Testis (tissue), 2 donors: ENCODE measurements at regions not wholly inside any gene's neighbourhood (a gene's known extent, or its start where the extent isn't known, plus 50 kb on each side); places are given as distances from the start of the nearest gene placed in this dataset.
"Not testable (repeated sequence)": the region's sequence is repeated elsewhere in the genome, so short reads cannot be mapped to it uniquely, and the experiment has no call there.

Experiments
- DNase-seq: peaks from one replicate; pipeline ENCODE4 v3.0.0-alpha.2; 2019
- H3K27ac ChIP-seq, 2 donors: fragments of 200-600 bp; sonication (generic); one replicate each; pipeline ENCODE4 v1.5.1; 2019
- H3K27me3 ChIP-seq: fragments of 200-600 bp; sonication (generic); one replicate; pipeline ENCODE4 v1.5.1; 2019
- H3K36me3 ChIP-seq: fragments of 200-600 bp; sonication (generic); one replicate; pipeline ENCODE4 v1.5.1; 2017; ENCODE audit warnings: low read depth; ENCODE audit errors: missing control alignments
- H3K4me1 ChIP-seq: fragments of 200-600 bp; sonication (generic); one replicate; pipeline ENCODE4 v1.5.1; 2019
- H3K4me3 ChIP-seq, 2 donors: fragments of 200-600 bp; sonication (generic); one replicate each; pipeline ENCODE4 v1.5.1; 2017 to 2019
- H3K9me3 ChIP-seq: fragments of 200-600 bp; sonication (generic); one replicate; pipeline ENCODE4 v1.5.1; 2017
- POLR2A ChIP-seq: fragments of 450-650 bp; IDR thresholded peaks from one replicate; pipeline ENCODE4 v1.6.1; 2017; ENCODE audit warnings: antibody characterized with exemption, mild to moderate bottlenecking, moderate library complexity
- WGBS, 2 donors: methylation state at CpG; one replicate each; pipeline ENCODE4 v1.1.5; 2018; 5-methylcytosine and 5-hydroxymethylcytosine counted together
- intact Hi-C: fragments of 100-400 bp; cut with DNase I; formaldehyde crosslinking; loops from one replicate; pipeline ENCODE4 v1.15.1; 2023; ENCODE audit warnings: low total_unique reads
- TF ChIP-seq, protein P1 (sequence below), 3 experiments: fragments of 450-650 bp in 2 of 3; fragments of 200-600 bp in 1 of 3; sonication (generic) in 1 of 3; IDR thresholded peaks; one replicate each; pipeline ENCODE4 v1.5.1; 2016 to 2019; ENCODE audit warnings: antibody characterized with exemption in 3 of 3, mild to moderate bottlenecking in 2 of 3, moderate library complexity in 1 of 3

DNA sequence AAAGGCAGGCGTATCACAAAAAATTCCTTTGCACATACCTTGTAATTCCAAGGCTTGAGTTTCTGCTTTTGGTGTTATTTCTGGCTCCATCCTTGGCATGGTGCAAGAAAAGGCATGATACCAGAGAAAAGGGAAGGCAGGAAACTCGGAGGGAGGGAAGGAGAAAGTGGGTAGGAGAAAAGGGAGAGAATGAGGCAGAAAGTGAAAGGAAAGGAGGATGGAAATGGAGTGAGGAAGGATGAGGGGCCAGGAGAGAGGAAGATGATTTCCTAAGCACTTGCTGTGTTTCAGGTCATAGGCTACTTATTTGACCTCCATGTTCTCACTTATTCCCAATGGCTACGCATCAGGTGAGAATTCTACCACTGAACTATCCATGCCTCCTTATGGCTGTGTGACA, 110.8 kb upstream of the JCAD start:
- 85 to 92% methylated on average over 3 of the region's 3 CpGs for WGBS, 2 donors
- Histone ChIP-seq H3K36me3 (no peaks in the 10 kb centered on the region), H3K27me3 (no peaks in the 10 kb centered on the region), H3K4me1 (peaks cover 3% of the 10 kb centered on the region), H3K9me3 (no peaks in the 10 kb centered on the region), H3K27ac (no peak overlapping the region), H3K4me3 (no peak overlapping the region)
- no peak for DNase-seq
- intact Hi-C loops: no loop called here
- no peak for TF ChIP-seq POLR2A
- TF ChIP-seq, protein P1, sequence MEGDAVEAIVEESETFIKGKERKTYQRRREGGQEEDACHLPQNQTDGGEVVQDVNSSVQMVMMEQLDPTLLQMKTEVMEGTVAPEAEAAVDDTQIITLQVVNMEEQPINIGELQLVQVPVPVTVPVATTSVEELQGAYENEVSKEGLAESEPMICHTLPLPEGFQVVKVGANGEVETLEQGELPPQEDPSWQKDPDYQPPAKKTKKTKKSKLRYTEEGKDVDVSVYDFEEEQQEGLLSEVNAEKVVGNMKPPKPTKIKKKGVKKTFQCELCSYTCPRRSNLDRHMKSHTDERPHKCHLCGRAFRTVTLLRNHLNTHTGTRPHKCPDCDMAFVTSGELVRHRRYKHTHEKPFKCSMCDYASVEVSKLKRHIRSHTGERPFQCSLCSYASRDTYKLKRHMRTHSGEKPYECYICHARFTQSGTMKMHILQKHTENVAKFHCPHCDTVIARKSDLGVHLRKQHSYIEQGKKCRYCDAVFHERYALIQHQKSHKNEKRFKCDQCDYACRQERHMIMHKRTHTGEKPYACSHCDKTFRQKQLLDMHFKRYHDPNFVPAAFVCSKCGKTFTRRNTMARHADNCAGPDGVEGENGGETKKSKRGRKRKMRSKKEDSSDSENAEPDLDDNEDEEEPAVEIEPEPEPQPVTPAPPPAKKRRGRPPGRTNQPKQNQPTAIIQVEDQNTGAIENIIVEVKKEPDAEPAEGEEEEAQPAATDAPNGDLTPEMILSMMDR (IDR thresholded peaks at IDR 0.05): no peak

DNA sequence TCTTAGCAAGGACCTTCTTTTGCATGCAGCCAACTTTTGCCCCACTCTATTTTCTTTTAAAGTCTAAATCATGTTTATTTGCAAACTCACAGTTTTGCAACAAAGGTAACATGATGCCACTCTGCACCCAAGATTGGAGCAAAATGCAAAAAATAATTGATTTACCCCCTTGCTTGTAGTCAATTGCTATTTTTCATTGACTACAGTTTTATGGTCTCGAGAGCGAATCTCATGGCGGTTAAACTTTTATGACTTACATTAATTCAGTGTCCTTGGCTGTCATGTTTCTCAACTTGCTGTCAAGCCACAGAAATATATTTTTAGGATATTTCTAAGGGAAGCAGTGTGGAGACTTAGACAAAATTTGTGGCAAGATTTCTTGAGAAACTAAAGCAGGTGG, 110.0 kb upstream of the JCAD start:
- intact Hi-C loops: no loop called here
- whole genome bisulfite sequencing, 2 donors: 89 to 93% methylated on average over 3 of the region's 3 CpGs
- Histone ChIP-seq H3K4me1 (peaks cover 3% of the 10 kb centered on the region), H3K27me3 (no peaks in the 10 kb centered on the region), H3K36me3 (no peaks in the 10 kb centered on the region), H3K27ac (no peak overlapping the region), H3K9me3 (no peaks in the 10 kb centered on the region), H3K4me3 (no peak overlapping the region)
- no peak for DNase-seq
- TF ChIP-seq, protein P1 (IDR thresholded peaks at IDR 0.05): no peak
- TF ChIP-seq POLR2A: no peak

DNA sequence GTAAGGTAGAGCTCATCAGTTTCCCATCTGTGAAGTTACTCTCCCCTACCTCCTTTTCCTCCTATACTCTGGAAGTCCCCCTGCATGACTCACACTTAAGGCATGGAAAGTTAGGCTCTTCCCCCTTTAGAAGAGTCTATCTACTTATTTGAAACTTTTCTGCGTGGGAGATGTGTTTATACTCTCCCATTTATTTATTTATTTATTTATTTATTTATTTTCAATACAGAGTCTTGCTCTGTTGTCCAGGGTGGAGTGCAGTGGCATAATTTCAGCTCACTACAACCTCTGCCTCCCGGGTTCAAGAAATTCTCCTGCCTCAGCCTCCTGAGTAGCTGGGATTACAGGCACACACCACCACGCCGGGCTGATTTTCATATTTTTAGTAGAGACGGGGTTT, 107.5 kb upstream of the JCAD start:
- Histone ChIP-seq H3K4me1 (peaks cover 3% of the 10 kb centered on the region), H3K27ac (no peak overlapping the region), H3K36me3 (no peaks in the 10 kb centered on the region), H3K9me3 (no peaks in the 10 kb centered on the region), H3K4me3 (no peak overlapping the region), H3K27me3 (no peaks in the 10 kb centered on the region)
- DNase-seq: no peak
- no peak for TF ChIP-seq POLR2A
- TF ChIP-seq, protein P1 (IDR thresholded peaks at IDR 0.05): no peak
- 74 to 96% methylated on average over 5 of the region's 5 CpGs for WGBS, 2 donors
- intact Hi-C loops: no loop called here

DNA sequence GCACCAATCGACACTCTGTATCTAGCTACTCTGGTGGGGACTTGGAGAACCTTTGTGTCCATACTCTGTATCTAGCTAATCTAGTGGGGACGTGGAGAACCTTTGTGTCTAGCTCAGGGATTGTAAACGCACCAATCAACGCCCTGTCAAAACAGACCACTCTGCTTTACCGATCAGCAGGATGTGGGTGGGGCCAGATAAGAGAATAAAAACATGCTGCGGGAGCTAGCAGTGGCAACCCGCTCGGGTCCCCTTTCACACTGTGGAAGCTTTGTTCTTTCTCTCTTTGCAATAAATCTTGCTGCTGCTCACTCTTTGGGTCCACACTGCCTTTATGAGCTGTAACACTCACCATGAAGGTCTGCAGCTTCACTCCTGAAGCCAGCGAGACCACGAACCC, 104.0 kb upstream of the JCAD start:
- H3K4me3 ChIP-seq: peak overlapping the region; percentile 19 to 34
- intact Hi-C loops, H3K4me1 ChIP-seq, H3K36me3 ChIP-seq, DNase-seq, H3K9me3 ChIP-seq, H3K27ac ChIP-seq, H3K27me3 ChIP-seq: not testable (repeated sequence)
- WGBS, 2 donors: 48 to 54% methylated on average over 10 of the region's 10 CpGs

DNA sequence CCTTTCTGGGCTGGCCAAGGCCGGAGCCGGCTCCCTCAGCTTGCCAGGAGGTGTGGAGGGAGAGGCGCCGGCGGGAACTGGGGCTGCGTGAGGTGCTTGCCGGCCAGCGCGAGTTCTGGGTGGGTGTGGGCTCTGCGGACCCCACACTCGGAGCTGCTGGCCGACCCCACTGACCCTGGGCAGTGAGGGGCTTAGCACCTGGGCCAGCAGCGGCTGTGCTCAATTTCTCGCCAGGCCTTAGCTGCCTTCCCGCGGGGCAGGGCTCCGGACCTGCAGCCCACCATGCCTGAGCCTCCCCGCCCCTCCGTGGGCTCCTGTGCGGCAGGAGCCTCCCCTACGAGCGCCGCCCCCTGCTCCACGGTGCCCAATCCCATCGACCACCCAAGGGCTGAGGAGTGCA, 103.4 kb upstream of the JCAD start:
- peak overlapping the region; percentile 19 to 34 for H3K4me3 ChIP-seq
- H3K27ac ChIP-seq, H3K4me1 ChIP-seq, intact Hi-C loops, DNase-seq, H3K36me3 ChIP-seq, H3K27me3 ChIP-seq, H3K9me3 ChIP-seq: not testable (repeated sequence)
- 74% methylated on average over 20 of the region's 25 CpGs; no CpG with 5 or more reads in 1 of the 2 donors for WGBS, 2 donors

DNA sequence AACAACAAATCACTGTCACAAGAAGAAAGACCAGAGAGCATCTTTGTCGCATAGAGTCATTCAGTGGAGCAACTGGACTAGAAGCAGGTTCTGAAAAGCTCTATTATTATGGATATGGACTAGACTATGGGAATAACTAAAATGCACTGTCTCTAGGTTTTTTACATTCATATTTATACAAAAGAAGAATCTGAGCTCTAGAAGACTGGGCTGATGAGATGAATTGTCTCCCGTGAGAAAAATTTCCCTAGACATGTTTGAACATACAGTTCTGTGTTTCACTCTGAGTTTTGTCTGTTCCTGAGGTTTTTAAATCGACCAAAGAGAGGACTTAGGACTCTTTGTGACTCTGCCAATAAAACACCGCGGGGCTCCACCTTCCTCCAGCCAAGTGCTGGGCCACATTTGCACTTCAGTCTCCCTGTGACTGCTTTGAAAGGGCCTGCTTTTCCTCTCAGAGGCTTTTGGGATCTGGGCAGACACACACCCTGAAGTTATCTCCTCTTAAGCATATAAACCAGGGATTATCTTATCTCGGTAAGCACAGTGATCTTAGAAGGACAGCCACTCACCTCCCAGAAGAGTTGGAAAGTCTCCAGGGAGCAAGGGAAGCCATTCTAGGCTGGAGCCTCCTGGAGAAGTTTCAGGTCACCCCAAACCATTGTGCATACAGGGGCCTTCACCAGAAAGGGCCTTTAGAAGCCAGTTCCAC, 101.0 kb upstream of the JCAD start:
- Histone ChIP-seq H3K27ac (peak overlapping the region; percentile 21 to 32), H3K9me3 (no peaks in the 10 kb centered on the region), H3K27me3 (no peaks in the 10 kb centered on the region), H3K4me1 (peaks cover 8% of the 10 kb centered on the region), H3K36me3 (no peaks in the 10 kb centered on the region), H3K4me3 (no peak overlapping the region)
- no peak for DNase-seq
- WGBS, 2 donors: 26 to 36% methylated on average over 6 of the region's 6 CpGs
- TF ChIP-seq, protein P1 (IDR thresholded peaks at IDR 0.05): no peak
- TF ChIP-seq POLR2A: no peak
- intact Hi-C loops: no loop called here

DNA sequence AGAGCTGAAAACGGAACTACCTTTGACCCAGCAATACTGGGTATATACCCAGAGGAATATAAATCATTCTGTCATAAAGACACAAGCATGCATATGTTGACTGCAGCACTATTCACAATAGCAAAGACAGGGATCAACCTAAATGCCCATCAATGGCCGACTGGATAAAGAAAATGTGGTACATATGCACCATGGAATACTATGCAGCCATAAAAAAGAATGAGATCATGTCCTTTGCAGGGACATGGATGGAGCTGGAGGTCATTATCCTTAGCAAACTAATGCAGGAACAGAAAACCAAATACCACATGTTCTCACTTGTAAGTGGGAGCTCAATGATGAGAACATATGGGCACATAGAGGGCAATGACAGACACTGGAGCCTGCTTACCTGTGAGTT, 100.2 kb upstream of the JCAD start:
- DNase-seq, H3K4me1 ChIP-seq, H3K4me3 ChIP-seq, intact Hi-C loops, H3K27ac ChIP-seq, H3K27me3 ChIP-seq, H3K9me3 ChIP-seq, H3K36me3 ChIP-seq: not testable (repeated sequence)
- 82 to 96% methylated on average over 2 of the region's 2 CpGs for WGBS, 2 donors
